ENCODE measurements at regions not wholly inside any gene's neighbourhood (a gene's known extent, or its start where the extent isn't known, plus 50 kb on each side); places are given as distances from the start of the nearest gene placed in this dataset.

DNA sequence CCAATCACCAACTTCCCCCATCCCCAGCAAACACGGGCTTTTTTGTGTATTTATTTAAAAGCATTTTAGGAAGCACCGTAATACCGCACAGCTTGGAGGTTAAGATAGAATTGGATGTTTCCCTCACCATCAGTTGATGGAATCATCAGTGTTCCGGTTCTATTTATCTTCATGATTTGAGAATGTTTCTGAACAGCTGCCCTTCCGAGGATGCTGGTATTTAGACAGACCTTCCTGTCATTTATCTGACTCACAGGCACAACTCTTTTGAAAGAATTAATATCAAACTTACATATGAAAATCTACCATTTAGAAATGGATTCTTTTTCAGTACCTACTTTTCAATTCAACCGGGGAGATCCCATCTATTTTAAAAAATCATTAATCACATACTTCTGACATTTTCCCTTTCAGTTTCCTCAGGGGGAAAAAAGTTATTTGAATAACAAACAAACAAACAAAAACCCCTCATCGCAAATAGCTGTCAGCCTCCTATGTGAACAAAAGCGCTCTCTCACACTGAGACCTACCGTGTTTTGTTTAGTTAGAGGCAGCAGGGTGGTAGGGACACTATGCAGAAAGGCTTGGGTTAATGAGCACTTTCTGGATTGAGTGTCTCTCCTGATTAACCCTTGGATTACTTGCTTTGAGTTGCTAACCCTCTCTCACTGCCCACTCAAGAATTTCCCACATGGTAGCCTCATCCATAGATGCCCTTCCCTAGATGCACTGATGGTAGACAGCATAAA lies 189.3 kb downstream of the TM9SF2 start:
- no peaks in the 10 kb centered on the region for H3K4me1 ChIP-seq
- intact Hi-C loops (cut with DNase I; ENCODE audit: low total_unique reads): no loop called here
- H3K27me3 ChIP-seq: peaks cover 0 to 3% (median 0%) of the 10 kb centered on the region in 3 donors
- no peaks in the 10 kb centered on the region for H3K36me3 ChIP-seq
- WGBS, 5 donors: 69 to 80% (median 75%) methylated on average over 9 of the region's 9 CpGs
- TF ChIP-seq, protein P1, sequence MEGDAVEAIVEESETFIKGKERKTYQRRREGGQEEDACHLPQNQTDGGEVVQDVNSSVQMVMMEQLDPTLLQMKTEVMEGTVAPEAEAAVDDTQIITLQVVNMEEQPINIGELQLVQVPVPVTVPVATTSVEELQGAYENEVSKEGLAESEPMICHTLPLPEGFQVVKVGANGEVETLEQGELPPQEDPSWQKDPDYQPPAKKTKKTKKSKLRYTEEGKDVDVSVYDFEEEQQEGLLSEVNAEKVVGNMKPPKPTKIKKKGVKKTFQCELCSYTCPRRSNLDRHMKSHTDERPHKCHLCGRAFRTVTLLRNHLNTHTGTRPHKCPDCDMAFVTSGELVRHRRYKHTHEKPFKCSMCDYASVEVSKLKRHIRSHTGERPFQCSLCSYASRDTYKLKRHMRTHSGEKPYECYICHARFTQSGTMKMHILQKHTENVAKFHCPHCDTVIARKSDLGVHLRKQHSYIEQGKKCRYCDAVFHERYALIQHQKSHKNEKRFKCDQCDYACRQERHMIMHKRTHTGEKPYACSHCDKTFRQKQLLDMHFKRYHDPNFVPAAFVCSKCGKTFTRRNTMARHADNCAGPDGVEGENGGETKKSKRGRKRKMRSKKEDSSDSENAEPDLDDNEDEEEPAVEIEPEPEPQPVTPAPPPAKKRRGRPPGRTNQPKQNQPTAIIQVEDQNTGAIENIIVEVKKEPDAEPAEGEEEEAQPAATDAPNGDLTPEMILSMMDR (IDR thresholded peaks at IDR 0.05): no peak
- TF ChIP-seq POLR2AphosphoS5 (IDR thresholded peaks at IDR 0.05): no peak
- no peak for TF ChIP-seq POLR2A (IDR thresholded peaks at IDR 0.05)
- no peak for TF ChIP-seq EP300 (IDR thresholded peaks at IDR 0.05)
- H3K4me3 ChIP-seq: no peak overlapping the region
- DNase-seq: no peak
- H3K9me3 ChIP-seq: no peaks in the 10 kb centered on the region
- no peak overlapping the region for H3K27ac ChIP-seq

DNA sequence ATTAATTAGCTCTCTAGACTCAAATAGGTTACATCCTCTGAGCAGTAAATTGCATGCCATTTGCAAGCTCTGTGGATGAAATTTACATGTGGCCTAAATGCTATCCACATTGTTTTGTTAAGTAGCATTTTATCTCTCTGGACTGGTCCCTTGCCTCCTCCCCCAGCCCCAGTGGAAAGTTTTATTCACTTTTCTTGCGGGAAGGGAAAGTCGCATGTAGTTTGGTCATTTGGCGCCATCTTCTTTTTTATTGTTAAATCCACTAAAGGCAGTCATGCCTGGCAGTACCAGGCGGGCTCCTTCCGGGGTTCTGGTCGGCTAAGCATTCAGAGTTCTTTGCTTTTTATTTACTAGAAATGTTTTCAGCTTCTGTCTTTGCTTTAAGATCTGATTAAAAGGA lies 188.7 kb downstream of the TM9SF2 start:
- no peak overlapping the region for H3K27ac ChIP-seq

DNA sequence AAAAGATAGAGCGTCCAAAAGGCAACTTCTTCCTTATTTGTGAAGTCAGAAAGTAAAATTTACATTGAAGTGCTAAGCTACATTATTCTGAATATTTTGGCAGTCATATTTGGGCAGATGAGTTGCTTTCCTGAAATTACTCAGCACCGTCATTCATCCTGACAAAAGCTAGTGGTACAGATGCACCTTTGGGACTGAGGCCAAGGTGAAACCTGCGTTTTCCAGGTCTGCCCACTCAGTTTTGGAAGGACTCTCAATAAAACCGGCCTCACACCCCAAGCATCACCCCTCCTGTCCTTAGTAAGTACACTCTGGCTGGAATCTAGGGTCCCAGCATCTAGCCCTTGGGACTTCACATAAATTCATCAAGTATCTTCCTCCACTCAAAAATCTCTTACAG lies 187.5 kb downstream of the TM9SF2 start:
- no peaks in the 10 kb centered on the region for H3K4me1 ChIP-seq
- peaks cover 0 to 3% (median 0%) of the 10 kb centered on the region in 3 donors for H3K27me3 ChIP-seq
- TF ChIP-seq POLR2A (IDR thresholded peaks at IDR 0.05) (no peak), POLR2AphosphoS5 (IDR thresholded peaks at IDR 0.05) (no peak), EP300 (IDR thresholded peaks at IDR 0.05) (no peak)
- TF ChIP-seq, protein P1 (IDR thresholded peaks at IDR 0.05): no peak
- H3K27ac ChIP-seq: no peak overlapping the region
- no peaks in the 10 kb centered on the region for H3K9me3 ChIP-seq
- H3K36me3 ChIP-seq: no peaks in the 10 kb centered on the region
- no peak for DNase-seq
- H3K4me3 ChIP-seq: no peak overlapping the region
- 51 to 69% (median 62%) methylated on average over 4 of the region's 4 CpGs for WGBS, 5 donors
- intact Hi-C loops (cut with DNase I; ENCODE audit: low total_unique reads): no loop called here

More for the DNA sequence above, 188.7 kb downstream of the TM9SF2 start:
- WGBS, 5 donors: 74 to 88% (median 79%) methylated on average over 6 of the region's 6 CpGs
- Histone ChIP-seq H3K4me1 (no peaks in the 10 kb centered on the region), H3K4me3 (no peak overlapping the region), H3K9me3 (no peaks in the 10 kb centered on the region), H3K27me3 (peaks cover 0 to 3% (median 0%) of the 10 kb centered on the region in 3 donors), H3K36me3 (no peaks in the 10 kb centered on the region)
- intact Hi-C loops (cut with DNase I; ENCODE audit: low total_unique reads): no loop called here
- TF ChIP-seq POLR2AphosphoS5 (IDR thresholded peaks at IDR 0.05) (no peak), EP300 (IDR thresholded peaks at IDR 0.05) (no peak), POLR2A (IDR thresholded peaks at IDR 0.05) (no peak)
- TF ChIP-seq, protein P1 (IDR thresholded peaks at IDR 0.05): no peak
- no peak for DNase-seq

DNA sequence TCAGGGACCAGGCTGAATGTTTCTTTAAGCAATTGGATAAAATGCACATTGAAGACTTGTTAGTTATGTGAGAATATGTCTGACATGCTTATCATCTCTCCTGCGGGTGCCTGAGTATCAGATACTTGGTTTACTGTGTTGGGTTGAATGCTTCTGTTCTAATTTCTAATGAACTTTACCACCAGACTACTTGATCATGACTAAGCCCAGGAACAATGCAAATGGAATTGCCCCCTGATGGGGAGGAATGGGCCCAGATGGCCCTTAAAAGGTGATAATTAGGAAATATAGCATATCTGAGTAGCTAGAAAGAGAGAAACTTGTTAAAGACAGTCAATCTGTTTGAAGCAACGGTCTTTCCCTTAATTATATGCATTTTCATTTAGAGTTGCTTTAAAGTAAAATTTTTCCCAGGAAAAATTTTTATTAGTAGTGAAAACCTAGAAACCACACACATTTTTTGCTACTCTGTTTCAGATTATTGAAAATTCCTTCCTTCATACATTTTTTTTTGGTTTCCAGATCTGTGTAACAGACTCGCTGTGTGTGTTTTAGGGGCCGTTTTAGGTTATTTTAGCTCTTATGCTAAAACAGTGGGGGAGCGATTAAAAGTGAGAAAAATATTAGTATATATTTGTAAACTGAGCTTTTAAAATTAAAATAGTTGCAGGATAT lies 186.6 kb downstream of the TM9SF2 start:
- DNase-seq: no peak
- Histone ChIP-seq H3K27ac (no peak overlapping the region), H3K4me1 (no peaks in the 10 kb centered on the region), H3K4me3 (no peak overlapping the region), H3K36me3 (no peaks in the 10 kb centered on the region), H3K27me3 (peaks cover 0 to 3% (median 0%) of the 10 kb centered on the region in 3 donors), H3K9me3 (no peaks in the 10 kb centered on the region)
- intact Hi-C loops (cut with DNase I; ENCODE audit: low total_unique reads): no loop called here
- TF ChIP-seq POLR2AphosphoS5 (IDR thresholded peaks at IDR 0.05): no peak
- no peak for TF ChIP-seq POLR2A (IDR thresholded peaks at IDR 0.05)
- 87 to 92% (median 90%) methylated on average over 5 of the region's 5 CpGs for WGBS, 5 donors
